Lower leg skin (tissue), 3 donors: ENCODE measurements at regions not wholly inside any gene's neighbourhood (a gene's known extent, or its start where the extent isn't known, plus 50 kb on each side); places are given as distances from the start of the nearest gene placed in this dataset.

Experiments used
- CTCF ChIP-seq, 3 donors: fragments of 450-650 bp; IDR thresholded peaks; one replicate each; pipeline ENCODE4 v1.5.1; 2016; ENCODE audit warnings: antibody characterized with exemption in 3 of 3, mild to moderate bottlenecking in 3 of 3, moderate library complexity in 2 of 3
- POLR2A ChIP-seq, 2 donors: fragments of 450-650 bp; IDR thresholded peaks; one replicate each; pipeline ENCODE4 v1.6.1; 2016 to 2017; ENCODE audit warnings: antibody characterized with exemption in 2 of 2, mild to moderate bottlenecking in 1 of 2, moderate library complexity in 1 of 2

DNA sequence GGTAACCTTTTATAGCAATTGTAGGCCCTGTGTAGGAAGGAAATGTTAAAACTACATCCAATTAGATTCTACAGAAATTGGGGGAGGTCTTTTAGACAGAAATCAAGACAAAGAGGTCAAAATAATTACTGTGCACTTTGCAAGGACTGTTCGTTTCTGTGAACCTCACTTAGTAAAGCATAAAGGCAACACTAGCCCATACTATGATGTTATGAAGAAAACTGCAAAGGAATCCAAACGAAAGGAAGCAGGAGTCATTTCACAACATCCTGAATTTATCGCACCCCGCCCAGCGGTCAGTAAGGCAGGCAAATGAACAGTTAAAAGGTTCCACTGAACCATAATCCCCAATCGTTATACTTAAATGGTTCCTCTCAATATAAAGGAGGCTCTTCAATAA is 429.5 kb upstream of the ARID1B start:
- TF ChIP-seq POLR2A (IDR thresholded peaks at IDR 0.05) = no peak
- no peak for TF ChIP-seq CTCF (IDR thresholded peaks at IDR 0.05)
